ENCODE measurements at regions not wholly inside any gene's neighbourhood (a gene's known extent, or its start where the extent isn't known, plus 50 kb on each side); places are given as distances from the start of the nearest gene placed in this dataset.

- H3K4me3 ChIP-seq (ENCODE audit: low read depth, low read length): no peak overlapping the region
- DNase-seq (ENCODE audit: low read depth): no peak
- no peak for TF ChIP-seq MAX (IDR thresholded peaks at IDR 0.05; ENCODE audit: low read depth, low read length)
- TF ChIP-seq MYC (IDR thresholded peaks at IDR 0.05; ENCODE audit: low read depth, low read length): no peak
- no peak for TF ChIP-seq CTCF (IDR thresholded peaks at IDR 0.05; ENCODE audit: low read depth, low read length)
- no peak for TF ChIP-seq POLR2A (IDR thresholded peaks at IDR 0.05; ENCODE audit: extremely low read depth, insufficient read length)
Observed at GRCh38 chr1:29986986-29987385, 736.4 kb downstream of the MATN1 start.

GRCh38 chr1:29985606-29985945 is 737.8 kb downstream of the MATN1 start:
- H3K4me3 ChIP-seq (ENCODE audit: low read depth, low read length): no peak overlapping the region
- no peak for TF ChIP-seq MAX (IDR thresholded peaks at IDR 0.05; ENCODE audit: low read depth, low read length)
- no peak for TF ChIP-seq POLR2A (IDR thresholded peaks at IDR 0.05; ENCODE audit: extremely low read depth, insufficient read length)
- no peak for TF ChIP-seq MYC (IDR thresholded peaks at IDR 0.05; ENCODE audit: low read depth, low read length)
- TF ChIP-seq CTCF (IDR thresholded peaks at IDR 0.05; ENCODE audit: low read depth, low read length): no peak
- no peak for DNase-seq (ENCODE audit: low read depth)

GRCh38 chr1:29984862-29985605 is 738.4 kb downstream of the MATN1 start:
- no peak for DNase-seq (ENCODE audit: low read depth)
- TF ChIP-seq CTCF (IDR thresholded peaks at IDR 0.05; ENCODE audit: low read depth, low read length) (no peak), POLR2A (IDR thresholded peaks at IDR 0.05; ENCODE audit: extremely low read depth, insufficient read length) (no peak), MAX (IDR thresholded peaks at IDR 0.05; ENCODE audit: low read depth, low read length) (no peak), MYC (IDR thresholded peaks at IDR 0.05; ENCODE audit: low read depth, low read length) (no peak)
- H3K4me3 ChIP-seq (ENCODE audit: low read depth, low read length): no peak overlapping the region

- TF ChIP-seq CTCF (IDR thresholded peaks at IDR 0.05; ENCODE audit: low read depth, low read length): no peak
- TF ChIP-seq MYC (IDR thresholded peaks at IDR 0.05; ENCODE audit: low read depth, low read length): no peak
- no peak for TF ChIP-seq MAX (IDR thresholded peaks at IDR 0.05; ENCODE audit: low read depth, low read length)
- TF ChIP-seq POLR2A (IDR thresholded peaks at IDR 0.05; ENCODE audit: extremely low read depth, insufficient read length): no peak
- no peak overlapping the region for H3K4me3 ChIP-seq (ENCODE audit: low read depth, low read length)
- DNase-seq (ENCODE audit: low read depth): no peak
Observed at GRCh38 chr1:29984166-29984861, 739.1 kb downstream of the MATN1 start.

GRCh38 chr1:29983321-29983720 is 740.1 kb downstream of the MATN1 start:
- TF ChIP-seq MYC (IDR thresholded peaks at IDR 0.05; ENCODE audit: low read depth, low read length) (no peak), POLR2A (IDR thresholded peaks at IDR 0.05; ENCODE audit: extremely low read depth, insufficient read length) (no peak)
- no peak for DNase-seq (ENCODE audit: low read depth)
- H3K4me3 ChIP-seq (ENCODE audit: low read depth, low read length): no peak overlapping the region

- TF ChIP-seq CTCF (IDR thresholded peaks at IDR 0.05; ENCODE audit: low read depth, low read length): no peak
- TF ChIP-seq MAX (IDR thresholded peaks at IDR 0.05; ENCODE audit: low read depth, low read length): no peak
- no peak for TF ChIP-seq POLR2A (IDR thresholded peaks at IDR 0.05; ENCODE audit: extremely low read depth, insufficient read length)
- no peak for TF ChIP-seq MYC (IDR thresholded peaks at IDR 0.05; ENCODE audit: low read depth, low read length)
- DNase-seq (ENCODE audit: low read depth): no peak
- H3K4me3 ChIP-seq (ENCODE audit: low read depth, low read length): no peak overlapping the region
Observed at GRCh38 chr1:29981586-29982239, 741.7 kb downstream of the MATN1 start.

Measured in NB4 (cell line).